GM06990 (cell line): ENCODE measurements at regions not wholly inside any gene's neighbourhood (a gene's known extent, or its start where the extent isn't known, plus 50 kb on each side); places are given as distances from the start of the nearest gene placed in this dataset.

ENCODE experiments used
- DNase-seq: peaks from one replicate; pipeline ENCODE4 v3.0.0-alpha.2; 2011; ENCODE audit not compliant: insufficient read length; ENCODE audit errors: extremely low read depth
- H3K27me3 ChIP-seq: replicated peaks from 2 replicates; pipeline ENCODE4 v1.6.0; 2011; ENCODE audit warnings: low read length; ENCODE audit not compliant: control insufficient read depth, insufficient read depth
- H3K36me3 ChIP-seq: 2 replicates; pipeline ENCODE4 v1.5.1; 2011; ENCODE audit warnings: low read length; ENCODE audit not compliant: control insufficient read depth, insufficient read depth
- H3K4me3 ChIP-seq: replicated peaks from 2 replicates; pipeline ENCODE4 v1.5.1; 2011; ENCODE audit warnings: low read depth, mild to moderate bottlenecking, control low read depth, low read length
- CTCF ChIP-seq: IDR thresholded peaks from 2 replicates; pipeline ENCODE4 v1.5.1; 2011; ENCODE audit warnings: low read length, control low read depth, mild to moderate bottlenecking, inconsistent platforms; ENCODE audit not compliant: insufficient read depth, poor library complexity, severe bottlenecking

- TF ChIP-seq CTCF: no peak
- Histone ChIP-seq H3K36me3 (no peaks in the 10 kb centered on the region), H3K4me3 (no peak overlapping the region), H3K27me3 (no peaks in the 10 kb centered on the region; the same call in 1 of the 2 replicates)
- no peak for DNase-seq
These were observed 83.6 kb downstream of the PPP1R2C start for GRCh38 chrX:42694260-42694815.

GRCh38 chrX:42691196-42691595 lies 86.8 kb downstream of the PPP1R2C start:
- H3K36me3 ChIP-seq: no peaks in the 10 kb centered on the region
- H3K4me3 ChIP-seq: no peak overlapping the region
- H3K27me3 ChIP-seq: no peaks in the 10 kb centered on the region
- no peak for TF ChIP-seq CTCF
- no peak for DNase-seq

- TF ChIP-seq CTCF: no peak
- no peaks in the 10 kb centered on the region for H3K36me3 ChIP-seq
- H3K4me3 ChIP-seq: no peak overlapping the region
- DNase-seq: no peak
- H3K27me3 ChIP-seq: no peaks in the 10 kb centered on the region
These were observed 91.3 kb downstream of the PPP1R2C start for GRCh38 chrX:42686706-42687105.

GRCh38 chrX:42686296-42686695 lies 91.7 kb downstream of the PPP1R2C start:
- no peaks in the 10 kb centered on the region for H3K36me3 ChIP-seq
- no peak overlapping the region for H3K4me3 ChIP-seq
- no peak for DNase-seq
- TF ChIP-seq CTCF: no peak
- H3K27me3 ChIP-seq: no peaks in the 10 kb centered on the region

- no peak for DNase-seq
- no peaks in the 10 kb centered on the region for H3K36me3 ChIP-seq
- no peak overlapping the region for H3K4me3 ChIP-seq
- no peak for TF ChIP-seq CTCF
- no peaks in the 10 kb centered on the region for H3K27me3 ChIP-seq
These were observed 93.9 kb downstream of the PPP1R2C start for GRCh38 chrX:42684065-42684464.

- Histone ChIP-seq H3K4me3 (no peak overlapping the region), H3K36me3 (no peaks in the 10 kb centered on the region), H3K27me3 (no peaks in the 10 kb centered on the region)
- no peak for DNase-seq
- TF ChIP-seq CTCF: no peak
These were observed 97.3 kb downstream of the PPP1R2C start for GRCh38 chrX:42680666-42681065.
